Panc1 (cell line): ENCODE measurements at regions not wholly inside any gene's neighbourhood (a gene's known extent, or its start where the extent isn't known, plus 50 kb on each side); places are given as distances from the start of the nearest gene placed in this dataset.

Experiments
- ATAC-seq: fragments of 200-7000 bp; cut with Tn5 transposase; 2 replicates; pipeline ENCODE4 v1.9.1; 2020; ENCODE audit warnings: mild to moderate bottlenecking, moderate library complexity
- BruUV-seq: library from RNA; stranded (reverse); fragments of 400-500 nt; replicated peaks from 2 replicates; lab custom pipeline; 2021; lab: Mats Ljungman, UMichigan
- CTCF ChIA-PET: fragments of 300-600 bp; sonication (Branson Sonifier 250); formaldehyde crosslinking; loops from one replicate; lab custom pipeline; 2022; ENCODE audit warnings: antibody characterized with exemption; lab: Charles Lee
- POLR2A ChIA-PET: fragments of 300-600 bp; sonication (Branson Sonifier 250); formaldehyde crosslinking; loops from one replicate; lab custom pipeline; 2022; ENCODE audit warnings: antibody characterized with exemption; lab: Charles Lee
- DNase-seq: peaks from one replicate; pipeline ENCODE4 v3.0.0-alpha.2; 2010; ENCODE audit warnings: low read depth, low spot score
- H3K27ac ChIP-seq: 2 replicates; pipeline ENCODE4 v1.5.1; 2011; ENCODE audit warnings: mild to moderate bottlenecking, low read length, inconsistent platforms
- H3K27me3 ChIP-seq: fragments of 200-500 bp; sonication (Bioruptor generic); 2 replicates; pipeline ENCODE4 v1.6.0; 2014; ENCODE audit warnings: low read length, inconsistent platforms; ENCODE audit not compliant: control insufficient read depth, insufficient read depth
- H3K36me3 ChIP-seq: fragments of 200-500 bp; sonication (Bioruptor generic); 2 replicates; pipeline ENCODE4 v1.5.1; 2014; ENCODE audit warnings: inconsistent platforms, mild to moderate bottlenecking, low read length, moderate library complexity; ENCODE audit not compliant: control insufficient read depth, insufficient read depth
- H3K4me1 ChIP-seq: 2 replicates; pipeline ENCODE4 v1.5.1; 2011; ENCODE audit warnings: inconsistent platforms, mild to moderate bottlenecking, low read length, moderate library complexity; ENCODE audit not compliant: control insufficient read depth, insufficient read depth
- H3K4me3 ChIP-seq, 2 experiments: 2 replicates each; pipeline ENCODE4 v1.5.1; 2011 to 2012; ENCODE audit warnings: low read depth in 2 of 2, low read length in 2 of 2, mild to moderate bottlenecking in 2 of 2, inconsistent platforms in 1 of 2, moderate library complexity in 1 of 2
- H3K9me3 ChIP-seq: fragments of 200-500 bp; sonication (Bioruptor generic); 2 replicates; pipeline ENCODE4 v1.5.1; 2014; ENCODE audit warnings: low read depth, mild to moderate bottlenecking, inconsistent platforms, low read length, moderate library complexity; ENCODE audit not compliant: control insufficient read depth, insufficient read depth
- POLR2AphosphoS5 ChIP-seq: IDR thresholded peaks from 2 replicates; pipeline ENCODE4 v1.6.1; 2012; ENCODE audit warnings: mild to moderate bottlenecking, low read depth, low read length, moderate library complexity
- SIN3A ChIP-seq: IDR thresholded peaks from 2 replicates; pipeline ENCODE4 v1.6.1; 2012; ENCODE audit warnings: low read depth, mild to moderate bottlenecking, low read length, moderate library complexity, borderline replicate concordance; ENCODE audit not compliant: insufficient read depth
- TCF7L2 ChIP-seq: IDR thresholded peaks from 2 replicates; pipeline ENCODE4 v1.6.1; 2011; ENCODE audit warnings: mild to moderate bottlenecking, low read depth, low read length, inconsistent platforms
- in situ Hi-C: cut with HindIII; loops from 2 replicates; pipeline ENCODE4 v1.10.0; 2016; ENCODE audit warnings: low sequenced_read_pairs, low pct_unique_long_range_greater_than_20kb
- intact Hi-C: fragments of 100-400 bp; cut with micrococcal nuclease; formaldehyde crosslinking; loops from one replicate; pipeline ENCODE4 v1.10.0; 2022; ENCODE audit not compliant: unreplicated experiment
- TF ChIP-seq, protein P1 (sequence below), 2 experiments: IDR thresholded peaks; 2 replicates each; pipeline ENCODE4 v1.6.1; 2011 to 2012; ENCODE audit warnings: low read depth in 2 of 2, control low read depth in 1 of 2, low read length in 1 of 2, mild to moderate bottlenecking in 1 of 2, moderate library complexity in 1 of 2; ENCODE audit not compliant: insufficient read depth in 1 of 2
- TF ChIP-seq, protein P2 (sequence below): fragments of 450-650 bp; IDR thresholded peaks from 2 replicates; pipeline ENCODE4 v1.5.1; 2017; ENCODE audit warnings: mild to moderate bottlenecking

DNA sequence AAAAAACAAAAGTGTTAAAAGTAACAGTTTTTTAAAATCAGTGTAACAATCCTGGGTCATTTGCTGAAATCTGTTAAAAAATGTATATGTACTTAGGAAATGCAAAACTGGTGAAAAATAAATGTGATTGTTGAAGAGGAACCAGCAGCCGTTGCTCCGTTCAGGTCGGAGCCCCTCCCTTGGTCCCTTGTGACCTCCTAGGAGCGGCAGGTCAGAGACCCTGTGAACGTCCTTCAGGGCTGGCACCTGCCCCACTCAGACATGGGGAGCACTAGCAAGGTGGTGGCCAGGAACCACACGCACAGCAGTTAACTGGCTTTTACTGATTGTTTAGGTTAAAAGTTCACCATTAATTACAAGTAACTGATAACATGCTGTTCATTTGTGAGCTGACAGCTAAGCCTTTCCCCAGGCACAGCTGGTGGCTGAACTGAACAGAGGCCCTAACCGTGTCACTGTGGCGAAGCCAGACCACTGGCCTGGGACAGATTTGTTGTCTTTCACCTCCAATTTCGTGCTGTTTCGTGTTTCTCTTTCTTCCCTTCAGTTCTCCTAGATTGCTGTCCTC lies 159.2 kb upstream of the ALKAL2 start:
- Histone ChIP-seq H3K27ac (no peak overlapping the region), H3K9me3 (no peaks in the 10 kb centered on the region), H3K4me1 (no peaks in the 10 kb centered on the region), H3K27me3 (no peaks in the 10 kb centered on the region), H3K4me3 (no peak overlapping the region), H3K36me3 (no peaks in the 10 kb centered on the region)
- in situ Hi-C loops (no loop called here), intact Hi-C loops (no loop called here)
- CTCF ChIA-PET: no interaction called here
- ATAC-seq (no peak), DNase-seq (no peak)
- POLR2A ChIA-PET: no interaction called here
- BruUV-seq: no TSS peak
- TF ChIP-seq SIN3A (no peak), TCF7L2 (no peak), POLR2AphosphoS5 (no peak)
- TF ChIP-seq, protein P1, sequence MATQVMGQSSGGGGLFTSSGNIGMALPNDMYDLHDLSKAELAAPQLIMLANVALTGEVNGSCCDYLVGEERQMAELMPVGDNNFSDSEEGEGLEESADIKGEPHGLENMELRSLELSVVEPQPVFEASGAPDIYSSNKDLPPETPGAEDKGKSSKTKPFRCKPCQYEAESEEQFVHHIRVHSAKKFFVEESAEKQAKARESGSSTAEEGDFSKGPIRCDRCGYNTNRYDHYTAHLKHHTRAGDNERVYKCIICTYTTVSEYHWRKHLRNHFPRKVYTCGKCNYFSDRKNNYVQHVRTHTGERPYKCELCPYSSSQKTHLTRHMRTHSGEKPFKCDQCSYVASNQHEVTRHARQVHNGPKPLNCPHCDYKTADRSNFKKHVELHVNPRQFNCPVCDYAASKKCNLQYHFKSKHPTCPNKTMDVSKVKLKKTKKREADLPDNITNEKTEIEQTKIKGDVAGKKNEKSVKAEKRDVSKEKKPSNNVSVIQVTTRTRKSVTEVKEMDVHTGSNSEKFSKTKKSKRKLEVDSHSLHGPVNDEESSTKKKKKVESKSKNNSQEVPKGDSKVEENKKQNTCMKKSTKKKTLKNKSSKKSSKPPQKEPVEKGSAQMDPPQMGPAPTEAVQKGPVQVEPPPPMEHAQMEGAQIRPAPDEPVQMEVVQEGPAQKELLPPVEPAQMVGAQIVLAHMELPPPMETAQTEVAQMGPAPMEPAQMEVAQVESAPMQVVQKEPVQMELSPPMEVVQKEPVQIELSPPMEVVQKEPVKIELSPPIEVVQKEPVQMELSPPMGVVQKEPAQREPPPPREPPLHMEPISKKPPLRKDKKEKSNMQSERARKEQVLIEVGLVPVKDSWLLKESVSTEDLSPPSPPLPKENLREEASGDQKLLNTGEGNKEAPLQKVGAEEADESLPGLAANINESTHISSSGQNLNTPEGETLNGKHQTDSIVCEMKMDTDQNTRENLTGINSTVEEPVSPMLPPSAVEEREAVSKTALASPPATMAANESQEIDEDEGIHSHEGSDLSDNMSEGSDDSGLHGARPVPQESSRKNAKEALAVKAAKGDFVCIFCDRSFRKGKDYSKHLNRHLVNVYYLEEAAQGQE (IDR thresholded peaks at IDR 0.05; ENCODE audit: insufficient read depth in 1 of 2, low read depth in 2 of 2, low read length in 1 of 2): no peak
- TF ChIP-seq, protein P2, sequence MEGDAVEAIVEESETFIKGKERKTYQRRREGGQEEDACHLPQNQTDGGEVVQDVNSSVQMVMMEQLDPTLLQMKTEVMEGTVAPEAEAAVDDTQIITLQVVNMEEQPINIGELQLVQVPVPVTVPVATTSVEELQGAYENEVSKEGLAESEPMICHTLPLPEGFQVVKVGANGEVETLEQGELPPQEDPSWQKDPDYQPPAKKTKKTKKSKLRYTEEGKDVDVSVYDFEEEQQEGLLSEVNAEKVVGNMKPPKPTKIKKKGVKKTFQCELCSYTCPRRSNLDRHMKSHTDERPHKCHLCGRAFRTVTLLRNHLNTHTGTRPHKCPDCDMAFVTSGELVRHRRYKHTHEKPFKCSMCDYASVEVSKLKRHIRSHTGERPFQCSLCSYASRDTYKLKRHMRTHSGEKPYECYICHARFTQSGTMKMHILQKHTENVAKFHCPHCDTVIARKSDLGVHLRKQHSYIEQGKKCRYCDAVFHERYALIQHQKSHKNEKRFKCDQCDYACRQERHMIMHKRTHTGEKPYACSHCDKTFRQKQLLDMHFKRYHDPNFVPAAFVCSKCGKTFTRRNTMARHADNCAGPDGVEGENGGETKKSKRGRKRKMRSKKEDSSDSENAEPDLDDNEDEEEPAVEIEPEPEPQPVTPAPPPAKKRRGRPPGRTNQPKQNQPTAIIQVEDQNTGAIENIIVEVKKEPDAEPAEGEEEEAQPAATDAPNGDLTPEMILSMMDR: no peak

DNA sequence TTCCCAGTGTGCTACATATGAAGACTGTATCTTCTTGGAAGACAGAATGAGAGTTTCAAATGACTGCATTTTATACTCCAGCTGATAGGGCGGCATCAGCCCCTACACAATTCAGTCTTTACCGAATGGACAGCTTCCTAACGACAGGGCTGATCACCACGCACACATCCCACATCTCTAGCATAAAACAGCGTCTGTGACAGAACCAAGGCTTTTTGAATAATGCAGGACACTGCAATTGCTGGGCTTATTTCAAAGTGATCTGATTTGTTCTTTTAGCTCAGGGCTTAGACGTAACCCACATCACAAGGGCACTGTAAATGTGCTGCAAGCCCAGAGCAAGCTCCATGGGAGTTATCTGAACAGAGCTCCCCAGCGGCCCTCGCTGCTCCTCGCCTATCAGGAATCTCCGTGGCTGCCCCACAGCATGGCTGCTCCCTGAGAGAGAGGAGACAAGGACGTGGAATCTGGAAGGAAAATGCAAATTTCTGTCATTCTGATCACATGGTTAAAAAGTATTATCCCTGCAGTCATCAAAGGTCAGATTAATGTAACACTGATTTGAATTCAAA lies 158.5 kb upstream of the ALKAL2 start:
- Histone ChIP-seq H3K36me3 (no peaks in the 10 kb centered on the region), H3K9me3 (no peaks in the 10 kb centered on the region), H3K4me1 (no peaks in the 10 kb centered on the region), H3K4me3 (no peak overlapping the region), H3K27me3 (no peaks in the 10 kb centered on the region), H3K27ac (no peak overlapping the region)
- TF ChIP-seq SIN3A: no peak
- TF ChIP-seq TCF7L2: no peak
- TF ChIP-seq, protein P2: no peak
- no peak for TF ChIP-seq POLR2AphosphoS5
- TF ChIP-seq, protein P1 (IDR thresholded peaks at IDR 0.05; ENCODE audit: insufficient read depth in 1 of 2, low read depth in 2 of 2, low read length in 1 of 2): no peak
- intact Hi-C loops (no loop called here), in situ Hi-C loops (no loop called here)
- ChIA-PET CTCF (no interaction called here), POLR2A (no interaction called here)
- DNase-seq (no peak), ATAC-seq (no peak)
- no TSS peak for BruUV-seq
